GM21723 (cell line): ENCODE measurements at regions not wholly inside any gene's neighbourhood (a gene's known extent, or its start where the extent isn't known, plus 50 kb on each side); places are given as distances from the start of the nearest gene placed in this dataset.

Source experiments
- ATAC-seq: cut with Tn5 transposase; IDR thresholded peaks from one replicate; pipeline ENCODE4 v1.9.1; 2021; ENCODE audit warnings: mild to moderate bottlenecking, moderate library complexity; ENCODE audit not compliant: unreplicated experiment

DNA sequence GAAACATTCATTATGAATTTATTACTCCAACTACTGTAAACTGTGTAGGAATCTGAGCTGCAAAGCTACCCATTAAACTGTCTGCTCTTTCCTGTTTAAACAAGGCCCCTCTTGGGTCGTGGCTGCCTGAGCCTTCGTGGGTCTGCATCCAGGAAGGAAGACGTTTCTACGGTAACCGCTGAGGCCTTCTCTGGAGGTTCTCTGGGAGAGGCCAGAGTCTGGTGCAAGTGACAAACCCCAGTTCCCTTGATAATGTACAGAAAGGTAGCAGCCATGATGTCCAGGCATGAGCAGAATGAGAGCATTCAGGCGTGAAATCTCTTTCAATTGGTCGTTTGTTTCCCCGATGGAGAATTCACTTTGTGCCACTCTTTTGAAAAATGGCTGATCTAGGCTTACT lies 350.2 kb downstream of the PLPP3 start:
- no peak for ATAC-seq

DNA sequence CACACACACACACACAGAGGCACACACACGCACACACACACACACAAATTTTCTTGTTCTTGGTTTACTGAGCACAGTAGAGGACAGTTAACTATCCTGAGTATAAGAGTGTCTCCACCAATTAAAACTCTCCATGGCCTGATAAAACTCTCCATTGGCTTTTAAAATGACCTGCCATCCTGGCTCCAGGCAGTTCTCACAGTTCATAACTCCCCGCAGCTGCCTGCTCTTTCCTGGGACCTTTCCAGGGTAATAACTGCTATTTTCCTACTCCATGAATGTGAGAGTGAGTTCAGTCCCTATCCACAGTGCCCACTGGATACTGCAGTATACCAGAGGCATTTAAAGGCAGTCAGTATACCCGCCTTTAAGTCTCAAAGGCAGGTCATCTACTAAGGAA lies 351.5 kb downstream of the PLPP3 start:
- no peak for ATAC-seq

DNA sequence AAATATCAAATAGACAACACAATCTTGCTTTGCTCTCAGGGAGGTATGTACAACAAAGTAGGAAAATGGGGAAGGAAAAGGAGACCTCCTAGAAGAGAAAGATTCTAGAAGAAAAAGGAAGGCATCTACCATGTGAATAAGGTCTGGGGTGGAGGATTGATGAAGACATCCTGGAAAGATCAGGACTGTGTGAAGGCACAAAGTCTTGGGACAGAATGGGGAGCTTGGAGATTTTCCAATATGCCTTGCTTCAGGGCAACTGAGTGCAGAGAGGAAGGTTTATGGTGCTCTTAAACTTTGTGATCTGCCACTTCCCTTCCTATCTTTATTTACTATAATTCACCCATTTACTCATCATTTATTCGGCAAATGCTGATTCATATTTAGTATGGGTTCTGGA lies 352.0 kb downstream of the PLPP3 start:
- ATAC-seq = no peak

DNA sequence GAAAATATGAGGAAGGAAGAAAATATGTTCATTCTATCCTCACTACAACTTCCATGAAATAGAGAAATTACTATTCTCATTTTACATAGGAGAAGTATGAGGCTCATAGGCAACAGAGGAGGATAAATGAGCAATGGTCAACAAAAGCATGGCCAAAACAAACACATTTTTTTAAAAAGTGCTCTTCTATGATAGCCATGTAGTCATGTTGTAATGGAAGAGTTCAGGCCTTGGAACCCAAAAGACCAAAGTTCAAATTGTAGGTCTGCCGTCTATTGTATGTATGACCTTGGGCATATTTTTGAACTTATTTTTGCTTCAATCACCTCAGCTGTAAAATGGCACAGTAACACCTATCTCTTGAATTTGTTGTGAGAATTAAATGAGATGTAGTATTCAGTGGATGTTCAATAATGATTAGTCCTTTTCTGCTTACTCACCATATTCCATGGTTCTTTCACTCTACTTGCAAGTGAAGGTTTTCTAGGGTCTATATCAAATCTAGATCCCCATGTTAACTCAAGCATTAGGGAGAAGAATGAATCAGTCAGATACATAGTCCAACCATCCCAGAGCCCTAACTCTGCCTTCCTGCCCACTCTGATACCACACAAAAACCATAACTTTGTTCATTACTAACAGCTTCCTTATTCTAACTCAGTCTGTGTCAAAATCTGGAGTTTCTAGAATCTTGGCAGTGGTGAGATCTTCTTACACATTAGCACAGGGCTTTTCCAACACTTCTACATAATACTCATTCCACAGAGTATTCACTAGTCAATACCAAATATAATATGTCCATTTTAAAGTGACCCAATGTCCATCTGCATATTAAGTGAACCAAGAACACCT lies 353.2 kb downstream of the PLPP3 start:
- ATAC-seq = no peak

DNA sequence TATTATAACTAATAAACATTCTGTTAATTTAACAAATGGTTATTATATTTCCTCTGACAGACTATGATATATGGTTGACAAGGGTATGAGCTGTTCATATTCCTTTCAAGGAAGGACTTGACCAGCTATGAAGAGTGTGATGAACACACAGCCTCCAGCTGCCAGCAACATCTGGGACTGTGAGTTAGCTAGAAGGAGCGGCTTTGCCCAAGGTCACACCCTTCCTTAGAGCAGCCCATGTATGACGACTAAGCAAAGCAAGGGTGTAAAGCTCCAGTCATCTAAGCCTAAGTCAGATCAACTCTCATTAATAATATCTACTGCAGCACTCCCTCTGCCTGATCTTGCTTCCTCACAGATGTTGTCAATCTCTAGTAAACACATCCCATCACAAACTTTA lies 355.4 kb downstream of the PLPP3 start:
- no peak for ATAC-seq

DNA sequence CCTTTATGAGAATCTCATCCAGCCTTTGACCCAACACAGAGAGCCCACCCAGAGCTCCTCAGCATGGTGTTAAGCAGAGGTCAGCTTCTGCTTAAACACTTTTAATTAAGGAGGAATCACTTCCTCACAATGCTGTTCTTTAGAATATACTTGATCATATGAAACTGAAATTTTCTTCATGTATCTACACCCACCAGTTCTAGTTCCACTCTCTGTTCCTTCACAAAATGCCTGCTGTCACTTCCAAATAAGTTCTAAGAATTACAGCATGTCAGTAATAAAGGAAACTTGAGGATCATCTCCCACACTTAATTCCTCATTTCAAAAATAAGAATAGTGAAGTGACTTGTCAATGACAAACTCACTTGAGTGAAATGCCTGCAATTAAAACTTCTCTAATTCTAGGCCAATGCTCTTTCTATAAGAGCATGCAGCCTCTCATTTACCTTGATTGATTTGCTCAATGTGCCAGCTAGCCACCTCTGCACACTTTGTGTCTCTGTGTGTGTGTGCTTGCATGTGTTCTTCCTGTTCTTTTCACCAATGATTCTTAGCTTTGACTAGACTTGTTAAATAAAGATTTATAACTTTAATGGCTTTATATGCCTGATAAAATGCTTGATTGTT lies 356.3 kb downstream of the PLPP3 start:
- ATAC-seq = no peak

DNA sequence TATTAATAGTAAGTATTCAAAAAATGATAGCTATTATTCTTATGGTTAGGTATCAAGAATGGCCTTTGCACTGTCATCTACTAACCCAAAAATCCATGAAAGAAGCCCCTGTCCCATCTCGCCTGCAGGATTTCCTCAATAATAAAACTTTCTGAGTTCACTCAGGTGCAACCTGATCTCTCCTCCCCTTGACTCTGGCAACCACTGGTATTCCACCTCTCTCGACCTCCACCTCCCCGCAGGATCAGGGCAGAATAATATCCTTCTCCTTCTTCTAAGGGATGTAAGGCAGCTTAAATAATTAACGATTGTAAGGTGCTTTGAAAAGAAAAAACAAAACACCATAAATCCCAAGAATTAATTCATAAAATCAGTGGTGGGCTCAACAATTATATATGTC lies 359.3 kb downstream of the PLPP3 start:
- no peak for ATAC-seq

DNA sequence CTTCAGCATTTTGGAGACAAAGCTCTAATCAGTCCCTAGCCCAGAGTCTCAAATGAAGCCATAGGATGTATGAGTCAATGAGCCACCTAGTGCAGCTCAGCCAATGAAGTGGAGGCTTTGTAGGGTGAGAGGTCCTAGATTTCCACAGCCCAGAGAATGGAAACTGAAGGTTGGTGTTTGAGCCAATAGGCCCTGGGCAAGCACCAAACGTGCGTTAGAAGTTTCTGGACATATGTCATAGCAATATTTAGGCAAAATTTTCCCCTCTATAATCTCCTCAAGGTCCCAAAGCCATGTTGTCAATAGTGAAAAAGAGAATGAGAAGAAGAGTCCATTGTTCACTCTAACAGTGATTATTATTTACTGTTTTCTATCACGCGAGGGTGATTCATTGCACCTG lies 361.3 kb downstream of the PLPP3 start:
- ATAC-seq = no peak

DNA sequence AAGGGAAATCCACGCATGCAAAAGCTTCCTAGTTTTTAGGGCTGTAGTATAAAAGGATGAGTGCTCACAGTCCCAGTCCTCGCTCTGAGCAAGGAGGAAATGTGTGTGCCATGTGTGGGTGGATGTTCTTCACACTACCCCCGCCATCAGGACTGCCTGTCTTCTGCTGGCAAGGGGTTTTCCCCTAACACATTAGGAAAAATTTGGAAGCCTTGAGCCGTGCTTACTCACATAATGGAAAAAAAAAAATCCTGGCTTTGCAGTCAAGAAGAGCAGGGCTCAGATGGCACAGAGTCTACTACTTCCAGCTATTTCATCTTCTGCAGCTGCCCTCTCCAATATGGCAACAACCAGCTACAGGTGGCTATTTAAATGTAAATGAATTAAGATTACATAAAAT lies 363.1 kb downstream of the PLPP3 start:
- ATAC-seq = no peak

DNA sequence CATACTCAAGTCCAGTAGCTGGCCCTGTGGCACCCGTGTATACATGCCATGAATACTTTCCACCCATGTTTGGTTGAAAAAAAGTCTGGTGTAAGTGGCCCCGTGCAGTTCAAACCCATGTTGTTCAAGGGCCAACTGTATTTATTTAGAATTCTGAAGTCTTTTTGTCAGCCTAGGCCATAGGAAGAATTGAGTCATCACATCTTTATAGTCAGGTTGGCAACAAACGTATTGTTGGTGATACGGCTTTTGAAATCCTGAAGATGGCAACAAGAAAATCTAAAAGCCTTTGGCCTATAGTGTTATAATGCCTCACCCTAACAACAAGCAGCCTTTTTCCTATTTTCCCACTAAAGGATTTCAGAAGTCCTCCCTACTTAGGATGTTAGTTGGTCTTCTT lies 363.6 kb downstream of the PLPP3 start:
- ATAC-seq = no peak

DNA sequence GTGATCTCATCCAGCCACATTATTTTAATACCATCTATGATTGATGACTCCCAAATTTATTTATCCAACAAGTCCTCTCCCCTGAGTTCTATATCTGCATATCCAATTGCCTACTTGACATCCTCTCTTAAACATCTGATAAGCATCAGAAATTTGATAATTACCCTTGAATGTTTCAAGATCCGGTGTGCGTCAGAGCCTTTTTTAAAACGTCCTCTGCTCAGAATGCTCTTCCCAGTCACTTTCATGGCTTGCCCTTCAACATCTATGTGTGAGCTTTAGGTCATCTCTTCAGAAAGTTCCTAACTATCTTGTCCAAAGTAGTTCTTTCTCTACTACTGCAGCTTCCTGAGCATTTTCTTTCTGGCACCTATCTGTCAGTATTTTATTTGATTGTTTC lies 364.3 kb downstream of the PLPP3 start:
- ATAC-seq = no peak

DNA sequence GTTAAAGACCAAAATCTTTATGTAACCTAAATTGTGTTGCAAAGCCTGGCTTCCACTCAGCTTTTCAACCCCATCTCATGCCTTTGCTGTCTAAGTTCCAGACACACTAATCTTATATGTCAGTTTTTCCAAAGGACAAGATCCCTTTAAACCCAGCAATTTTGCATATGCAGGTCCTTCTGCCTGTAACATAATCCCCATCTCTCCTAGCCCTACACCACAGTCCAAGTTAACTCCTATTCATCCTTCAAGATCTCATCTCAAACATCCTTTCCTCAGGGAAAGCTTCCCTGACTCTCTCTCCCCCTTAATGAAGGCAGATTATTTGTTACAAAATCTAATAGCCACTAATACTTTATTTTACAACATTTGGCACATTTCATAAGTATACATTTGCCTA lies 366.3 kb downstream of the PLPP3 start:
- no peak for ATAC-seq

DNA sequence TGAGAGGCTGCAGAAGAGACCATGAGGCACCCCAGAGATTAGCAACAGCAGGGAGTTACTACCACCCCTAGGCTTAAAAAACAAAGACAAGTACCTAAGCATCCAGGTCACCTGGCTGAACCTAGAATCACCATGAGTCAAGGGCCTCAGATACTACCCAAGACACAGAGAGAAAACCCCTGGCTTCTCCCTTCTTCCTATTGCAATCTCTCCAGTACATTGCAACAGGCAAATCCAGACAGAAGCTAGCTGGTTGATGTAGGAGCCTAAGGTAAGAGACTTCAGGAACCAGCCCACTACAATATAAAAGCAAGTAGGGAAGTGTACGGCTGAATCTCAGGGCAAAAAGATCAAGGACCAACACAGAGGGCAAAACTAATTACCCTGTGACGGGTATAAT lies 367.2 kb downstream of the PLPP3 start:
- no peak for ATAC-seq

DNA sequence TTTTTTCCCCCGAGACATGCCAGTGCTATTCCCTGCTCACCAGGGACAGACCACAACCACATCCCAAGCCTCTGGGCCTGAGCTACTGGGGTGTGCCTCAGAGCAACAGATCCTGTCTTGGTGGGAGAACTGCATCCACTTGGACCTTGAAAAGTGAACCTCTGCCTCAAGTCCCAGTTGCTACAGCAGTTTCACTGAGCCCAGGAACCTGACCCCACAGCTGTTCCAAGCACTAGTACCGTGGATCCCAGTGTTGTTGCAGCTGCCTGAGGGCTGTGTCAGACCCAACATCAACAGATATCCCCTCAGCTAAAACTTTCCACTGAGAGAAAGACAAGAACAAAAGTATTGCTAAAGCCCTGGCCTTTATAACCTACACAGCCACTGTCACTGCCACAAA lies 373.0 kb downstream of the PLPP3 start:
- ATAC-seq = no peak

DNA sequence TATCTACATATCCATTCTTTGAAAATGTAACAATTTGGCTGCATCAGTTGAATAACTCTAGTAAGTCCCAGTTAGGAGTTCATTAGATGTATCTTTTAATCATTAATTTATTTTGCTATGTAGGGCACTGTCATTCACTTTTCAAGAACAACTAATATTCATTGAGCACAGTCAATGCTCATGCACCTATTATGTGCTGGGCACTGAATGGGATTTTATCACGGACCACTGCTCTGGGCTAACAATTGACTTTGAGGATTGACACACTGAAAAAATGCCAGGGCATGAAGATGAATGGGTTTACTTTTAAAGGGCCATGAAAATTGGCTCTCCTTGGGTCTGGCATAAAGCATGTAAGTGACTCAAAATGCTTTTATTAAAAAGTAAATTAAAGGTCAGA lies 375.2 kb downstream of the PLPP3 start:
- no peak for ATAC-seq

DNA sequence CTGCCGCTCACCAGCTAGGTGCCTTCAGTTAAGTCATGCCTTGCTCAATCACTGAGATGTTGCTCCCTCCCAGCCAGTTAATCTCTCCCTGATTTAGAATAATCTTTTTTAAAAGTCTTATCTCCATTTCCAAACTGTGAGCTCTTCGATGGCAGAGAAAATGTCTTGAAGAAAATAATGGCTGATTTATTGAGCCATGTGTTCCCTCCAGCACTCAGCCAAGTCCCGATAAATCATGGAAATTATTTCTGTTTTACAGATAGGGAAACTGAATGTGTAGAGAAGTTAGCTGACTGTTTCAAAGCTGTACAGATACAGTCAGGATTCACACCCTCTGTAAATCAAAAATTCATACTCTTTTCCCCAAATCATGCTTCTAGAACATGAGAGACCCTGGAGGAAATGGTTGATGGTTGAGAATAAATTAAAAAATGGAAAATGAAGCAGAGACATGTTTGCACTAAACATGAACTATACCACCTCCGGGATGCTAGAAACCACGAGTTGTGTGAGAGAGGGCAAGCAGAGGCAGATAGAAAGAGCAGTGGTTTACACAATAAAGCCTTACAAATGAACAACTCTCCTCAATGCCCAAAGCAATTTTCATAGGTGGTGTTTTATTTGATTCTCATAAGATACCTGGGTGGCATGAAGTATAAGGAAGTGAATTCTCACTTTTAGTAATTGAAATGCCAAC lies 376.4 kb downstream of the PLPP3 start:
- ATAC-seq = no peak

DNA sequence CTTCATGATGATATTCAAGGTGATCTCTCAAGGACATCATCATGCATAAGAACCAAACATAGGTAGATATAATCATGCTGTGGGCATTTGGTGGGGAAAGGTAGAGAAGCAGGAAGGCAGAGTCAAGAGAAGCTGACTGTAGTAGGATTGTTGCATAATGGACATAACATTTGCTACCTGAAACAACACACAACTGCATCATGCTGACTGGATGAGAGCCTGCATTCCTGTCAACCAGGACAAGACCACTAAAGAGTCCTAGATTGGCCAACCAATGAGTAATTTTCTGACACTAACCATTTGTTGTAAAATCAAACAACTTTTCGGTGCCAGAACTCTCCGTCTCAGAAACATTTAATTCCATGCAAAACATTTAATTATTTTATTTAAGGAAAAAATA lies 377.2 kb downstream of the PLPP3 start:
- ATAC-seq = no peak

DNA sequence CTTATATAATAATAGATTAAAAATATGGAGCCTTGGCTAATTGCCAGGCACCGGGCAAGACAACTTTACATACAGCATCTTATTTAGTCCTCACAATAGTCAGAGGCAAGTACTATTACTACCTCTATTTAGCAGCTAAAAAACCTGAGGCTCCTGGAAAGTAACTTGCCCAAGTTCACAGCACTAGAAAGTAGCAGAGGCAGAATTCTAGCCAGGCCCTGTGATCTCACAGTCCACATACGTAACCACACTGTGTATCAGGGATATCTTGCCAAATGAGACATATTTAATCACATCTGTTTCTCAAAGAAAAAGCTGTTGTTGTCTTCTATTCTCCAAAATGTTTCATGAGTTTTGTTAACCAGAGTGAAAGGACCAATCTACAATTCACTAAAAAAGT lies 378.5 kb downstream of the PLPP3 start:
- no peak for ATAC-seq

DNA sequence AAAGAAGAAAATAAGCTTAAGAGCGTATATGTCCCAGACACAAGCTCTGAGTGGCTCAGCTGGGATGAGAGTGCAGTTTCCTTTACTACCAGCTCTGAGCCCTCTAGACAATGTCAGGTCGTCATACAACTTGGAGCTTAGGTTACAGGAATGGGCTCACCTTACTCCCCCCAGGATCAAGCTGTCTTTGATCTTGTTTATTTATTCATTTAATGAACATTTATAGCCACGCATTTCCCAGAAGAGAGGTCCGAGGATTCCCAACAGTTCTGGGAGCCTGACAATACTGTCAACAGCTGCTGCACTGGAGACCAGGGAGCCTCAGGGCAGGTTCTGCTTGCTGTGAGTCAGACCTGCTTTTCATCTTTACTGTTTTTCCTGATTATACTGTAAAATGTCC lies 378.9 kb downstream of the PLPP3 start:
- no peak for ATAC-seq

DNA sequence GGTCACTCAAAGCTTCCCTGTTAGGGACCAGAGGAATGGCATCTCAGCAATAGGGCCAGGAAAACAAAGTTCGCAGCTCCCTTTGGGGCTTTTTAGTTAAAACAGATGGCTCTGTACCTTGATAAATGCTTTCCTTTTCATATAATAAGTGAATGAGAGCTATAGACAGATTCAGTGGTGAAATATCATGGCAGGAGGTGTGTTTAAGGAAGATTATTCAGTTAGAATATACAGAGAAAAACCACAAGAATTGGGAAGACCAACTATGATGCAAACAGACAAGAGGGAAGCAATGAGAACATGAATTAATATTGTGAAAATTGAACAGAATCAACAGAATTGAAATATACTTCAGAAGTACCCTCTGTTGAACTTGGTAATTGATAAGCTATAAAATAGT lies 379.4 kb downstream of the PLPP3 start:
- no peak for ATAC-seq

DNA sequence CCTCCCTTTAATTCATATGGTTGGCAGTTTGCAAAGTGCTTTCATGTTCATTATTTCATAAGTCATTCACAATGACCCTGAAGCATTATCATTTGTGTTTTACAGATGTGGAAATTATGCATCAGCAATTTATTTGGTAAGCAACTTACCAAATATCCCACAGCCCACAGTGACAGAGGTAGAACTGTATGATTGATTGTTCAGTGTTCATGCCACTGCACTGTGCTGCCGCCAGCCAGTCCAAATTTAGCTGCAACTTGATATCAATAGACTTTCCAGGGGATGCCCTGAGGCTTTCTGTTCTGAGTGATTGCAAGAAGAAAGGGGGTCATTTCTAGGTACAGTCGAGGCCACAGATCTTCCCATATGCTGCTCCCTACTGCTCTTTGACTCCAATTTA lies 380.3 kb downstream of the PLPP3 start:
- ATAC-seq = no peak

DNA sequence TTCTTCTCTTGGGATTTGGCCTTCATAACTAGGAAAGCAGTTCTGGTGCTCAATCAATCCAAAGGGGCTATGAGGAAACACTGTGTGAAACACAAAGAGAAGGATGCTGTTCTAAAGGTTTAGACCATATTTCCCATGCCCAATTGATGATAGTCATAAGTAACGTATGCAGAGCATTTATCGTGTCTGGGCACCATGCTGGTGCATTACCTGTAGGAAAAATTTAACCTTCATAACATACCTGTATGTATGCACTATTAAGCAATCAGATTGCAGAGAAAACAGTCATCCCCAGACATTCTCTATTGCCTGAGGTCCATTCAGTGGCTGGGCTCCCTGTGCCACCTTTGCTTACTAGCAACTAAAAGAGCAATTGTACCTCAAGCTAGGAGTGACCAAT lies 381.4 kb downstream of the PLPP3 start:
- ATAC-seq = no peak
